GM12878 (cell line): ENCODE measurements at regions not wholly inside any gene's neighbourhood (a gene's known extent, or its start where the extent isn't known, plus 50 kb on each side); places are given as distances from the start of the nearest gene placed in this dataset.

Experiments used
- ATAC-seq: fragments of 200-7000 bp; cut with Tn5 transposase; 3 replicates; pipeline ENCODE4 v1.9.1; 2020; ENCODE audit warnings: mild to moderate bottlenecking, moderate library complexity
- BruUV-seq: library from RNA; stranded (reverse); fragments of 400-500 nt; replicated peaks from 2 replicates; lab custom pipeline; 2021; lab: Mats Ljungman, UMichigan
- CTCF ChIA-PET: fragments of 300-600 bp; sonication (Branson Sonifier 250); formaldehyde crosslinking; extraction: SDS; loops from one replicate; lab custom pipeline; 2021; ENCODE audit warnings: inconsistent platforms; lab: Yijun Ruan, JAX
- POLR2A ChIA-PET: fragments of 350-600 bp; formaldehyde crosslinking; extraction: SDS; loops from one replicate; lab custom pipeline; 2021; ENCODE audit warnings: inconsistent platforms; lab: Charles Lee
- RAD21 ChIA-PET: fragments of 300-600 bp; sonication (Branson Sonifier 250); formaldehyde crosslinking; loops from one replicate; lab custom pipeline; 2023; ENCODE audit warnings: antibody characterized with exemption; ENCODE audit not compliant: unreplicated experiment; lab: Charles Lee
- SMC1A ChIA-PET: fragments of 300-600 bp; sonication (Branson Sonifier 250); formaldehyde crosslinking; loops from one replicate; lab custom pipeline; 2023; ENCODE audit not compliant: unreplicated experiment, uncharacterized antibody; lab: Charles Lee
- DNase-seq: peaks from one replicate; pipeline ENCODE4 v3.0.0-alpha.2; 2011; ENCODE audit warnings: low read depth, low spot score
- FAIRE-seq: peaks from 3 replicates; lab custom pipeline; 2011; peaks lifted over from hg19 to GRCh38; lab: Jason Lieb, UNC
- H2AFZ ChIP-seq: 2 replicates; pipeline ENCODE4 v1.6.0; 2011; ENCODE audit warnings: low read depth, low read length, control low read depth; ENCODE audit not compliant: control insufficient read depth
- H3K27ac ChIP-seq: 2 replicates; pipeline ENCODE4 v1.5.1; 2011; ENCODE audit warnings: control low read depth; ENCODE audit not compliant: control insufficient read depth, insufficient read depth
- H3K27me3 ChIP-seq, 2 experiments: replicated peaks in 1 of 2; 2 replicates each; pipeline versions ENCODE4 v1.6.0 to v1.6.1; 2011; ENCODE audit warnings: low read length in 1 of 2; ENCODE audit not compliant: control insufficient read depth in 2 of 2, insufficient read depth in 2 of 2
- H3K36me3 ChIP-seq, 2 experiments: 2 replicates each; pipeline ENCODE4 v1.5.1; 2011; ENCODE audit warnings: low read length in 1 of 2; ENCODE audit not compliant: control insufficient read depth in 2 of 2, insufficient read depth in 2 of 2
- H3K4me1 ChIP-seq: 2 replicates; pipeline ENCODE4 v1.6.1; 2011; ENCODE audit warnings: mild to moderate bottlenecking, low read length, moderate library complexity, mixed read lengths; ENCODE audit not compliant: control insufficient read depth, insufficient read depth
- H3K4me2 ChIP-seq: 2 replicates; pipeline ENCODE4 v1.6.0; 2011; ENCODE audit warnings: control low read depth; ENCODE audit not compliant: control insufficient read depth, insufficient read depth
- H3K4me3 ChIP-seq: fragments of 200-600 bp; sonication (generic); 2 replicates; pipeline ENCODE4 v1.5.1; 2016
- H3K79me2 ChIP-seq: 2 replicates; pipeline ENCODE4 v1.6.0; 2011; ENCODE audit warnings: low read length; ENCODE audit not compliant: control insufficient read depth, insufficient read depth
- H3K9ac ChIP-seq: 2 replicates; pipeline ENCODE4 v1.8.0; 2011; ENCODE audit warnings: low read length, control low read depth, mixed read lengths; ENCODE audit not compliant: control insufficient read depth, insufficient read depth
- H3K9me3 ChIP-seq: replicated peaks from 3 replicates; pipeline ENCODE4 v1.5.1; 2011; ENCODE audit warnings: mild to moderate bottlenecking, low read length; ENCODE audit not compliant: control insufficient read depth, insufficient read depth
- H4K20me1 ChIP-seq: 2 replicates; pipeline ENCODE4 v1.6.0; 2011; ENCODE audit not compliant: control insufficient read depth, insufficient read depth
- BCL11A ChIP-seq: IDR thresholded peaks from 2 replicates; pipeline ENCODE4 v1.6.1; 2011; ENCODE audit warnings: low read depth, low read length
- MEF2B ChIP-seq: fragments of 450-650 bp; IDR thresholded peaks from 2 replicates; pipeline ENCODE4 v1.6.1; 2018; ENCODE audit warnings: mild to moderate bottlenecking, moderate library complexity; ENCODE audit not compliant: partially characterized antibody, poor library complexity, severe bottlenecking
- NR2C1 ChIP-seq: fragments of 450-650 bp; IDR thresholded peaks from 2 replicates; pipeline ENCODE4 v1.6.1; 2017; ENCODE audit warnings: antibody characterized with exemption, mild to moderate bottlenecking, moderate library complexity
- ZNF274 ChIP-seq: IDR thresholded peaks from one replicate; pipeline ENCODE4 v1.8.0; 2011; ENCODE audit not compliant: insufficient read length, insufficient read depth
- WGBS: methylation state at CpG from one replicate; pipeline ENCODE4 v1.1.6; 2016; ENCODE audit warnings: low lambda C conversion rate; ENCODE audit not compliant: insufficient replicate concordance, insufficient coverage; ENCODE audit errors: missing lambda C conversion rate; 5-methylcytosine and 5-hydroxymethylcytosine counted together
- in situ Hi-C: fragments of 300-500 bp; cut with MboI; formaldehyde crosslinking; loops from 9 replicates; pipeline ENCODE4 v1.14.3; 2018; ENCODE audit warnings: mixed read lengths
- intact Hi-C: fragments of 100-400 bp; cut with micrococcal nuclease; formaldehyde crosslinking; loops from one replicate; pipeline ENCODE4 v1.14.2; 2022; ENCODE audit not compliant: unreplicated experiment

- Histone ChIP-seq H3K4me3 (no peak overlapping the region), H3K27ac (no peak overlapping the region), H3K79me2 (no peaks in the 10 kb centered on the region), H3K27me3 (no peaks in the 10 kb centered on the region), H3K9me3 (no peaks in the 10 kb centered on the region), H2AFZ (no peak overlapping the region), H3K9ac (no peak overlapping the region), H4K20me1 (no peaks in the 10 kb centered on the region), H3K4me2 (no peak overlapping the region), H3K4me1 (no peaks in the 10 kb centered on the region), H3K36me3 (no peaks in the 10 kb centered on the region)
- in situ Hi-C loops, result no loop called here
- no TSS peak for BruUV-seq
- FAIRE-seq, result no peak
- CTCF ChIA-PET, result no interaction called here
- no peak for ATAC-seq
- POLR2A ChIA-PET, result no interaction called here
- no peak for DNase-seq
- RAD21 ChIA-PET, result no interaction called here
- intact Hi-C loops, result no loop called here
- SMC1A ChIA-PET, result no interaction called here
- no peak for TF ChIP-seq ZNF274
- TF ChIP-seq BCL11A, result no peak
- no peak for TF ChIP-seq MEF2B
Measured at GRCh38 chr14:29503903-29504302, 423.7 kb downstream of the PRKD1 start.

DNA sequence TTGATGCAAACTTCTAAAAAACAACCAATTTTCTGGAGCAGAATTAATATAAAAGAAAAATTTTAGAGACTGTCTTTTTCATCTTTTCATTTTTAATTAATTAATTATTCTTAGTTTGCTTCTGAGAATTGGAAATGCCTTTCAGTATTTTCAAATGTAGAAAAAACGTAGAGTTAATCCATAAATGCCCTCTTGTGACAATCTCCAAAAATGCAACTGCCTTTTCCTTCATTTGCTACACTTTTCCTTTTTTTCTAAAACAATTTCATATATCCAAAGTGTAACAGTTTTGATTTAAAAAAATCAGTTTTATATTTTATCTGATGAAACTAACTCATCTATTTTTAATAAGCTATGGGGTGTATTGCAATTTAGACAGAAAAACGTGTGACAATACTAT is 409.3 kb downstream of the PRKD1 start:
- H3K27ac ChIP-seq, result no peak overlapping the region
- H4K20me1 ChIP-seq, result no peaks in the 10 kb centered on the region
- ChIA-PET CTCF (no interaction called here), POLR2A (no interaction called here), RAD21 (no interaction called here), SMC1A (no interaction called here)
- no peak overlapping the region for H2AFZ ChIP-seq
- no peaks in the 10 kb centered on the region for H3K4me1 ChIP-seq
- no peaks in the 10 kb centered on the region for H3K36me3 ChIP-seq
- H3K4me2 ChIP-seq, result no peak overlapping the region
- DNase-seq (no peak), ATAC-seq (no peak), FAIRE-seq (no peak)
- H3K4me3 ChIP-seq, result no peak overlapping the region
- intact Hi-C loops, result loop anchor here (5.0 kb wide), 1 partner anchor 51 kb away; no protein-coding TSS in a partner anchor
- in situ Hi-C loops, result no loop called here
- no peaks in the 10 kb centered on the region for H3K79me2 ChIP-seq
- no peak overlapping the region for H3K9ac ChIP-seq
- no TSS peak for BruUV-seq
- H3K9me3 ChIP-seq, result no peaks in the 10 kb centered on the region
- TF ChIP-seq NR2C1, result no peak
- H3K27me3 ChIP-seq, result no peaks in the 10 kb centered on the region
- WGBS, result 3% methylated on average over 2 of the region's 2 CpGs
